8988T (cell line): ENCODE measurements at regions not wholly inside any gene's neighbourhood (a gene's known extent, or its start where the extent isn't known, plus 50 kb on each side); places are given as distances from the start of the nearest gene placed in this dataset.

Experiments
- DNase-seq: peaks from one replicate; pipeline ENCODE4 v3.0.0; 2011

DNA sequence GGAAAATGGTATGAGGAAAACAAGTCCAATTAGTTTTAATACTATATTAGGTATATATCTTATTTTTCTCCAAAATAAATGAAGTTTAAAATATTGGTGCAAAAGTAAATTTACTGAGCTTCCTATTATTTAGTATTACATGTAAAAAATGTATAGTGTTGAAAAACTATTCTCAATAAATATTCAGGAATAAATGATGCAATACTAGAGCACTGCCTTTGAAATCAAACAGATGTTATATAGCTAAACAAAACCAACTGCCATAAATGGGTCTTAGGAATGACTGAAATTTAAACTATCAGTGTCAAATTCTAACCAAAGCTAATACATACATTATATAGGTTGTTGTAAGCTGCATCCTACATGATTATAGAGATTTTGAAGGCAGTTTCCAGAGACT lies 1434.0 kb upstream of the LRRTM3 start:
- DNase-seq, result no peak

- DNase-seq, result no peak
Measured at GRCh38 chr10:65496541-65496940, 1429.3 kb upstream of the LRRTM3 start.

- DNase-seq, result no peak
Measured at GRCh38 chr10:65497837-65498236, 1428.0 kb upstream of the LRRTM3 start.

DNA sequence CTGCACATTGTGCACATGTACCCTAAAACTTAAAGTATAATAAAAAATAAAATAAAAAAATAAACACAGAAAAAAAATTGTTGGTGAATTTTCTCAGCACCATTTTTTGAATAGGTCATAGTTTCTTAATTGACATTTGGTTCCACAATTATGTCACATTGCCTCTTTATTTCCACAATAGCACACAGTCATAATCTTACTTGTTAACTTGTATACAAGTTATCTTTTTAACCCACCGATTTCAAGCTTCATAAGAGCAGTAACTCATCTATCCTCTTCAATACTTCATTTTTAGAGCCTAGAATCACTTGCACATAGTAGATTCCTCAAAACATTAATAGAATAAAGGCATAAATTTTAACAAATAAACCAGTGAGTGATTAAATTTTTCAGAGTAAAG lies 1425.1 kb upstream of the LRRTM3 start:
- DNase-seq, result no peak

- no peak for DNase-seq
Measured at GRCh38 chr10:65501259-65501658, 1424.6 kb upstream of the LRRTM3 start.

GRCh38 chr10:65518379-65518778 lies 1407.5 kb upstream of the LRRTM3 start:
- no peak for DNase-seq

DNA sequence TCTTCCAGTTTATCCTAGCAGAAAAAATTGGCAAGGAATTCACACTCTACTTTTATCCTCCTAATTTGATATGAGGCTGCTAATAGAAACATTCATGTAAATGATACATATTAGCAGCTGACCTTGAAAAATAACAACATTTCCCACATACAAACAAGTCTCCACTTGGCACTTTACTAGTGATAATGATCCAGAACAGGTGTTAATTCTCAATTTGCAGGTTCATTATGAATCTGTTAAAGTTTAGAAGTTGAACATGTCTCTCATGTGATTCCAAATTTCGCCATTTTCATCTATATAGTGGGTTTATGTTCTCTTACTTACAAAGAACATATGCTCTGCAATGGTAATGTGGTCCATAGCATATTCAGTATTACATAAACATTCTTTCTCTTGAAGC lies 1396.8 kb upstream of the LRRTM3 start:
- no peak for DNase-seq

GRCh38 chr10:65531545-65531944 lies 1394.3 kb upstream of the LRRTM3 start:
- no peak for DNase-seq

DNA sequence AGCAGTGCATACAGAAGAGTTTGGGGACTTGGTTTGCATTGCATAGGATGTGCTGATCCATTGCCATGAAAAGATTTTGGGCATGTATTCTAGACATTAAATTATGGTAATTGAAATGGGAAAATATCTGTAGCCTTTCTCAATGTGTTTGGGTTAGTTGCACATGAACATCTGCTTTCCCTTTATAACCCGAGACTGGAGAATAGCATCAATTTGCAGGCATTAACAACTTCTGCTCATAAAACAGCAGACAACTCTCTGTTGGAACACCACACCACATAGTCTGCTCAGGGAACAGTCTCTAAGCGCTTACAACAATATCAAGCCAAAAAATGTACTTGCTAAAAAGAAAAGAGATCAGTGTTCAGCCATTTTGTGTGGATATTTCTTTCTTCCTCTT lies 1391.1 kb upstream of the LRRTM3 start:
- DNase-seq, result no peak

DNA sequence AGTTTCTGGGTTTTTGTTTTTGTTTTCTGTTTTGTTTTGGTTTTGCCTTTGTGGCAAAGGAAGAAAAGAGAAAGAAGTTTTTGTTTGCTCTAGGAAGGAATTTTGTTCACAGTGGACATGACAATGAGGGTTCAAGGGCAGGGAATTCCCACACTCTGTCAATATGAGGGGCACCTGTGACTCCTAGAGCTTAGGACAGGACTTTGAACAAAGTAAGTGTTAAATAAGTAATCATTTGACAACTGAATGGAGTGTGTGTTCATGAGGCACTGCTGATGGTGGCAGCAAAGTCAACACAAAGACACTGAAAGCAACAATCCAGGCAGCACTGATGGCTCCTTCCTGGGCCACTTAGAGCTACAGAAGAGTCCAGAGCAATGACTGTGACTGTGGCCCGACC lies 1381.1 kb upstream of the LRRTM3 start:
- DNase-seq, result no peak

DNA sequence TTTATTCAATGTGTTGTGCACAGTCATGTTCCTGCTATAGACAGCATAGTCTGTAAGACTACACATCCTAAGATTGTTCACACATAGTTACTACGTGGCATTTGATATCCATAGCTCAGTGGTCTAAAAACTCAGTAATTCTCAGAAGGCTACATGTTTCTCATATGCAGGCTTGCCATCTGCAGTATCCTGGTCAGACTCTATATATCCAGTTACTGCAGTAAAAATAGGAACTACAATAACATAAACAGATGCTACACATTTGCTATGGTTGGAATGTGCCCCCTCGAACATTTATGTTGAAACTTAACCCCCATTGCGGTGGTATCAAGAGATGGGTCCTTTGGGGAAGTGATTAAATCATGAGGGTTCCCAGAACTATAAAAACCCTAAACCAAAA lies 1377.8 kb upstream of the LRRTM3 start:
- no peak for DNase-seq

GRCh38 chr10:65550761-65551160 lies 1375.1 kb upstream of the LRRTM3 start:
- DNase-seq, result no peak

- no peak for DNase-seq
Measured at GRCh38 chr10:65555192-65555591, 1370.6 kb upstream of the LRRTM3 start.

DNA sequence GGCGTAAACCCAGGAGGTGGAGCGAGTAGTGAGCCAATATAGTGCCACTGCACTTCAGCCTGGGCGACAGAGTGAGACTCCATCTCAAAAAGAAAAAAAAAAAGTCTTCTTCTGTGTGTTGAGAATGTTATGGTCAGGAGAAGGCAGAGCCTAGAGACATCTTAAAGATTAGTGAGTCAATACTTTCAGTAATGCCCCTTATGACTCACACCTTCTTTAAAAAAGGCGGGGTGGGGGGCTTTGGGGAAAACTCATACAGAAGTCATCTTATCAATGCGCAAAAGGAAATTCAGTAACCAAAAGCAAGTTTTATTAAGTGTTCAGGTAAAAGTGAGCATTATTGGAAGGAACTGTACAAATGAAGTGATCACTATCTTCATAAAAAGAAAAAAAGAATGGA lies 1369.8 kb upstream of the LRRTM3 start:
- DNase-seq, result no peak

DNA sequence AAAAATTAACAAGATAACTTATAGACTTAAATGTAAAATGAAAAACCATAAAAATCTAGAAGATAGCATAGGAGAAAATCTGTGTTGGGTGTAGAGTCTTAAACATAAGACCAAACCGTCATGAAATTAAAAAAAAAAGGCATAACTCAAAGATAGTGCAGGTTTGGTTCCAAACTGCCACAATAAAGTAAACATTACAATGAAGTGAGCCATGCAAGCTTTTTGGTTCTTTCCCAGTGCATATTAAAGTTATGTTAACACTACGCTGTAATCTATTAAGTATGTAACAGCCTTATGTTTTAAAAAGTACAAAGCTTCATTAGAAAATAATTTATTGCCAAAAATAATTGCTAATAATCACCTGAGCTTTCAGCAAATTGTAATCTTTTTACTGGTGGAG lies 1366.5 kb upstream of the LRRTM3 start:
- no peak for DNase-seq

DNA sequence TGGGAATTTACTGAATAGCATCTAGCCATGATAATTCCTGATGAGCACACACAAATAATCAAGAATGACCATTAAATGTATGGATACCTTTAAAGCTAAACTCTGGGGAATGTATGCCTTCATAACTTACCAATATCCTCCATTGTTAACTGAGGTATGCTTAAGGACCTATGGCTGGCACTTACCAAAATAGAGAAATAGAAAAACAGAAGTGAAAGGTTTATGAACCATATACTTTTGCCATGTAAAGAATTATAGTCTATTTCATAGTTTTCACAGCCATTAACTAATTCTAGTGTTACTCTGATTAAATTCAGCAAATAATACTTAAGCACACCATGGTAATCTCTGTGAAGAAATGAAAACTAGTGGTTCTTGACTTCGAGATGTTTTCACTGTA lies 1360.6 kb upstream of the LRRTM3 start:
- no peak for DNase-seq

GRCh38 chr10:65566906-65567305 lies 1358.9 kb upstream of the LRRTM3 start:
- DNase-seq, result no peak

DNA sequence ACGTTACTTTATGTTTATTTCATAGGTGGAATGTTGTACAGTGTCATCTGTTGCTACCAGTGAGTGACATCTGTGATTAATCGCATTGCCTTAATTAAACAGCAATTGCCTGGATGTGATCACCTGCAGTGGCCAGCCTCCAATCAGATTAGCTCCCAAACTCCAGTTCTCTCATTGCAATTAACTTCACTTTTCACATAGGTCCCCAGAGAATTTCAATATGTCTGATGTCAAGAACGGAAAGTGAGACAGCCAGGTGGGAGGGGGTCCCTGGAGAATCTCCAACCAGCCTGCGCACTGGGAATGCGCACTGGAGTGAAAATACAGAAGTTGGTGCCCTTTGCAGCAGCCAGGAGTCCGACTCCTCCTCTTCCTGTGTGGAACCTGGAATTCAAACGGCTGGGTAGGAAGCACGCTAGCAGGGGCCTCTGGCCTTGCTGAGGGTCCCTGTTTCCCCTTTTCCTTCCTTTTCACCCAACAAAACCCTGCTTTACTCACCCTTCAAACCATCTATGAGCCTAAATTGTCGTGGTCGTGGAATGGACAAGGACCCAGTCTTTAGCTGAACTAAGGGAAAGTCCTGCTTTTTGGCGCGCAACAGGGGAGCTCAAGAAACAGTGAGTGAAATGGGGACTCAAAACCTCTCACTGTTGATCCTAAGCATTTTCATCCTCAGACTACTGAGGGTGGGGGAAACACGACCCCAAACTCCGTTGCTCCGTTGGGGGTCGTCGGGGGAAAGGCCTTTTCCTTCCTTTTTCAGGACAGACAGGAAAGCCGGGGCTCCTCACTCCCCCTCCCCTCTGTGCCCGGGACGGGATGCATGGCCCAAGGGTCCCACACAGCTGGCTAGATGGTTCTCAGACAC lies 1355.5 kb upstream of the LRRTM3 start:
- DNase-seq, result no peak

- DNase-seq, result no peak
Measured at GRCh38 chr10:65571011-65571570, 1354.7 kb upstream of the LRRTM3 start.

- no peak for DNase-seq
Measured at GRCh38 chr10:65581426-65582026, 1344.3 kb upstream of the LRRTM3 start.

DNA sequence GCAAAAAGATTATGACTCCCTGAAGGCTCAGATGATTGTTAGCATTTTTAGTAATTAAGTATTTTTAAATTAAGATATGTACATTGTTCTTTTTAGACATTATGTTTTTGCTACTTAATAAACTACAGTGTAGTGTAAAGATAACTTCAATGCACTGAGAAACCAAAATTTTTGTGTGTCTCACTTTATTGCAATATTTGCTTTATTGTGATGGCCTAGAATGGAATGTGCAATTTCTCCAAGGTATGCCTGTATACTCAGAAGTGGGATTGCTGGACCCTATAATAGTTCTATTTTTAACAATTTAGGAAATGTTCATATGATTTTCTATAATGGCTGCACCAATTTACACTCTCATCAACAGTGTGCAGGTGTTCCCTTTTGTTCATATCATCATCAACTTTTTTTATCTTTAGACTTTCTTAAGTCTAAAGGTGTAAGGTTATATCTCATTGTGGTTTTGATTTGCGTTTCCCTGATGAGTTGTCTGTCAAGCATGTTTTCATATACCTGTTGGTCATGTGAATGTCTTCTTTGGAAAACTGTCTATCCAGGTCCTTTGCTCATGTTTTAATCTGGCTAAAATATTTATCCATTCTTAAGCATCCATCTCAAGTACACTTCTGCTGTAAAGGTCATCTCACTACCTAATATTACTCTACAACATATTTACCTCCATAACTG lies 1323.5 kb upstream of the LRRTM3 start:
- DNase-seq, result no peak

DNA sequence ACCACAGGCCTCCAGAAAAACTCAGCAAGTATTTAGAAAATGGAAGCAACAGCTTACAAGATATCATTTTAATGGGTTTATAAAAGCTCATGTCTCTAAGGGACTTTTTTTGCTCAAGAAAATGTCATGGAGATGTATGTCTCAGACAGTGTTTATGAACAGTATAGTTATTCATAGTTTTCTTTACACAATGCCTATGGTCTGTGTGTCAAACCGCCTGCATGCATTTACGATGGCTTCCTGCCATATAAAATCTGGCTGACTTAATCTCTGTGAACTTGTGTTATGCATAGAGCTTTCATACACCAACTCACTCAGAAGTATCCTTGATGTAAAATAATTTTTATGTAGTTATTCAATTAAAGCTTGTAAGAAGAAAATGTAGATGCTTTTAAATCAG lies 1314.2 kb upstream of the LRRTM3 start:
- no peak for DNase-seq

DNA sequence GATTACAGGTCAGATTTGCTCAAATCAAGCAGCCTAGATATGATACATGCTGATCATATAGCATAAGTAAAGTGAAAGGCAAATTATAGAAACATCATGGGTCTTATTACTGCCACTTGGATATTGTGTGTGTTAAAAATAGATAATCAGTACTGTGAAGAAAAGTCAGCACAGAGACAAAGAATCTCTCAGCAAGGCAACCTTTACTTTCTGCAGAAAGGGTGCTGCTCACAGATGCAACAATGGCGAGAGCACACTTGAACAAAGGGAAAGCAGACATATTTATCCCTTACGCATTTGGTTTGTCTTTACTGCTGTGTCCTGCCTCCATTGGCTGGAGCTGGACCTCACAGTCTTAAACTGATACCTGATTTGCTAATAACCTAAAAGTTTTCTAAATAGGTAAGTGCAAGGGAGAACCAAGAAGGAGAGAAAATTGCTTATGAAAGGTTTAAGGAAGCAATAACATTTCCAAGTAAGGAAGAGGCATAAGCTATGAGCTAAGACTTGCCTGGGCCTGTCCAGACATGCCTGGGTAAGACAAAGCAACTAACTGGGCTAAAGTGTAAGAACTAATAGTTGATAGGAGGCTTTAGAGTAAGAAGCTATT lies 1310.8 kb upstream of the LRRTM3 start:
- no peak for DNase-seq
